GM23338 (cell line): ENCODE measurements at regions not wholly inside any gene's neighbourhood (a gene's known extent, or its start where the extent isn't known, plus 50 kb on each side); places are given as distances from the start of the nearest gene placed in this dataset.
A peak's percentile ranks its signal among the peaks of the same experiment; 100 is the strongest.

ENCODE experiments used
- ATAC-seq: fragments of 200-7000 bp; cut with Tn5 transposase; 3 replicates; pipeline ENCODE4 v1.9.1; 2020
- DNase-seq: peaks from one replicate; pipeline ENCODE4 v3.0.0-alpha.2; 2015; ENCODE audit warnings: low spot score
- H2AFZ ChIP-seq: fragments of 200-600 bp; sonication (generic); 2 replicates; pipeline ENCODE4 v1.8.0; 2016; ENCODE audit warnings: antibody characterized with exemption, mild to moderate bottlenecking, moderate library complexity
- H3F3A ChIP-seq: fragments of 200-600 bp; sonication (generic); replicated peaks from 2 replicates; pipeline ENCODE4 v1.8.0; 2017; ENCODE audit warnings: antibody characterized with exemption, mixed run types, low read depth
- H3K27ac ChIP-seq: fragments of 200-600 bp; sonication (generic); 2 replicates; pipeline ENCODE4 v1.6.1; 2016; ENCODE audit warnings: low read depth
- H3K27me3 ChIP-seq: fragments of 200-600 bp; sonication (generic); 2 replicates; pipeline ENCODE4 v1.8.0; 2016; ENCODE audit warnings: mild to moderate bottlenecking, mixed run types, moderate library complexity; ENCODE audit not compliant: insufficient read depth
- H3K36me3 ChIP-seq: fragments of 200-600 bp; sonication (generic); 2 replicates; pipeline ENCODE4 v1.8.0; 2016; ENCODE audit warnings: mild to moderate bottlenecking; ENCODE audit not compliant: insufficient read depth
- H3K4me1 ChIP-seq: fragments of 200-600 bp; sonication (generic); 2 replicates; pipeline ENCODE4 v1.8.0; 2016; ENCODE audit warnings: mild to moderate bottlenecking, moderate library complexity; ENCODE audit not compliant: insufficient read depth
- H3K4me2 ChIP-seq: fragments of 200-600 bp; sonication (generic); 2 replicates; pipeline ENCODE4 v1.7.1; 2017; ENCODE audit warnings: mixed run types
- H3K4me3 ChIP-seq: fragments of 200-600 bp; sonication (generic); 2 replicates; pipeline ENCODE4 v1.6.1; 2016; ENCODE audit warnings: mixed run types
- H3K79me2 ChIP-seq: fragments of 200-600 bp; sonication (generic); replicated peaks from 2 replicates; pipeline ENCODE4 v1.8.0; 2017; ENCODE audit warnings: mild to moderate bottlenecking; ENCODE audit not compliant: insufficient read depth
- H3K9me2 ChIP-seq: fragments of 200-600 bp; sonication (generic); 2 replicates; pipeline ENCODE4 v1.8.0; 2017; ENCODE audit not compliant: insufficient read depth
- H4K20me1 ChIP-seq: fragments of 200-600 bp; sonication (generic); replicated peaks from 2 replicates; pipeline ENCODE4 v1.8.0; 2017; ENCODE audit warnings: mild to moderate bottlenecking; ENCODE audit not compliant: insufficient read depth
- H3K27ac Mint-ChIP-seq: 2 replicates; pipeline ENCODE4 v1.8.0; 2020; ENCODE audit warnings: inconsistent platforms, mild to moderate bottlenecking, moderate library complexity, mixed read lengths
- H3K27me3 Mint-ChIP-seq: 3 replicates; pipeline ENCODE4 v1.8.0; 2022; ENCODE audit warnings: low read depth, mild to moderate bottlenecking, moderate library complexity, mixed read lengths, inconsistent platforms; ENCODE audit not compliant: insufficient read depth, poor library complexity
- H3K36me3 Mint-ChIP-seq: 3 replicates; pipeline ENCODE4 v1.8.0; 2021; ENCODE audit warnings: low read depth, mild to moderate bottlenecking, inconsistent platforms, moderate library complexity, mixed read lengths
- H3K4me1 Mint-ChIP-seq: 3 replicates; pipeline ENCODE4 v1.8.0; 2020; ENCODE audit warnings: mild to moderate bottlenecking, inconsistent platforms, mixed read lengths
- H3K4me3 Mint-ChIP-seq: 3 replicates; pipeline ENCODE4 v1.8.0; 2021; ENCODE audit warnings: moderate library complexity, mild to moderate bottlenecking, inconsistent platforms, mixed read lengths
- H3K9me3 Mint-ChIP-seq: 3 replicates; pipeline ENCODE4 v1.8.0; 2020; ENCODE audit warnings: moderate library complexity, mild to moderate bottlenecking, inconsistent platforms, mixed read lengths
- CREB1 ChIP-seq: fragments of 250-450 bp; sonication (Bioruptor Pico); IDR thresholded peaks from 2 replicates; pipeline ENCODE4 v1.5.0; 2020; ENCODE audit warnings: low read depth, mild to moderate bottlenecking, moderate library complexity
- EZH2phosphoT487 ChIP-seq: fragments of 200-600 bp; sonication (generic); IDR thresholded peaks from one replicate; pipeline ENCODE4 v1.8.1; 2018; ENCODE audit warnings: antibody characterized with exemption; ENCODE audit not compliant: unreplicated experiment
- NANOG ChIP-seq: IDR thresholded peaks from 2 replicates; pipeline ENCODE4 v1.6.1; 2016; ENCODE audit warnings: antibody characterized with exemption, borderline replicate concordance
- STAT1 ChIP-seq: IDR thresholded peaks from one replicate; pipeline ENCODE4 v1.6.1; 2016; ENCODE audit warnings: antibody characterized with exemption; ENCODE audit not compliant: unreplicated experiment
- ZNF114 ChIP-seq: fragments of 250-450 bp; sonication (Bioruptor Pico); IDR thresholded peaks from 2 replicates; pipeline ENCODE4 v1.5.0; 2020; ENCODE audit warnings: mild to moderate bottlenecking, moderate library complexity
- ZNF331 ChIP-seq: fragments of 250-450 bp; sonication (Bioruptor Pico); IDR thresholded peaks from 2 replicates; pipeline ENCODE4 v1.5.0; 2020; ENCODE audit warnings: low read depth, mild to moderate bottlenecking, moderate library complexity
- TF ChIP-seq, protein P1 (sequence below): IDR thresholded peaks from 2 replicates; pipeline ENCODE4 v1.6.1; 2016; ENCODE audit warnings: antibody characterized with exemption
- TF ChIP-seq, protein P2 (sequence below), 2 experiments: fragments of 200-600 bp in 1 of 2; sonication (generic) in 1 of 2; conservative IDR thresholded peaks; 2 replicates each; pipeline versions ENCODE4 v1.5.1 to v1.6.1; 2016 to 2017; ENCODE audit warnings: antibody characterized with exemption in 2 of 2, low read depth in 2 of 2, mild to moderate bottlenecking in 2 of 2, moderate library complexity in 1 of 2
- TF ChIP-seq, protein P3 (sequence below): IDR thresholded peaks from one replicate; pipeline ENCODE4 v1.6.1; 2018; ENCODE audit warnings: antibody characterized with exemption; ENCODE audit not compliant: unreplicated experiment

DNA sequence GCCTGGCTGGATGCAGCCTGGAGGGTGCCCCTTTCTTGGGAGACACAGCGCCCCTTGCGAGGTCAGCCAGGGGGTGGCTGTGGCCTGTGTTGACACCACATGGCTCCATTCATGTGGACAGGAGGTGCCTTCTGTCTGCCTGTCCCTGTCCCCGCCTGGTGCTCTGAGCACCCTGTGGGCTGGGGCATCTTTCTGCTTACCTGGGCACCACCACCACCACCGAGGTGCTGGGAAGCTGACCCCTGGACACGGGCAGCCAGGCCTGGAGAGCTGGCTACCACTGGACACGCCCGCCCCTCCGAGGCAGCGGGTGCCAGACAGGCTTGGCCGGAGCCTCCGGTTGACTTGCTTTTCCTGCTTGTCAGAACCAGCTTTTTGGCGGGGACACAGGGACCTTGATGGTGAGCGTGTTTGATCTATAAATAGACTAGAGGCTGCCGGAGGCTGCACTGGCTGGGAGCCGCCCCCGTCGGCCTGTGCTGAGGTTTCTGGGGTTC, 121.3 kb upstream of the GSE1 start (continued):
- TF ChIP-seq, protein P1, sequence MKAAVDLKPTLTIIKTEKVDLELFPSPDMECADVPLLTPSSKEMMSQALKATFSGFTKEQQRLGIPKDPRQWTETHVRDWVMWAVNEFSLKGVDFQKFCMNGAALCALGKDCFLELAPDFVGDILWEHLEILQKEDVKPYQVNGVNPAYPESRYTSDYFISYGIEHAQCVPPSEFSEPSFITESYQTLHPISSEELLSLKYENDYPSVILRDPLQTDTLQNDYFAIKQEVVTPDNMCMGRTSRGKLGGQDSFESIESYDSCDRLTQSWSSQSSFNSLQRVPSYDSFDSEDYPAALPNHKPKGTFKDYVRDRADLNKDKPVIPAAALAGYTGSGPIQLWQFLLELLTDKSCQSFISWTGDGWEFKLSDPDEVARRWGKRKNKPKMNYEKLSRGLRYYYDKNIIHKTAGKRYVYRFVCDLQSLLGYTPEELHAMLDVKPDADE: no peak
- no peak for TF ChIP-seq ZNF331
- TF ChIP-seq, protein P2, sequence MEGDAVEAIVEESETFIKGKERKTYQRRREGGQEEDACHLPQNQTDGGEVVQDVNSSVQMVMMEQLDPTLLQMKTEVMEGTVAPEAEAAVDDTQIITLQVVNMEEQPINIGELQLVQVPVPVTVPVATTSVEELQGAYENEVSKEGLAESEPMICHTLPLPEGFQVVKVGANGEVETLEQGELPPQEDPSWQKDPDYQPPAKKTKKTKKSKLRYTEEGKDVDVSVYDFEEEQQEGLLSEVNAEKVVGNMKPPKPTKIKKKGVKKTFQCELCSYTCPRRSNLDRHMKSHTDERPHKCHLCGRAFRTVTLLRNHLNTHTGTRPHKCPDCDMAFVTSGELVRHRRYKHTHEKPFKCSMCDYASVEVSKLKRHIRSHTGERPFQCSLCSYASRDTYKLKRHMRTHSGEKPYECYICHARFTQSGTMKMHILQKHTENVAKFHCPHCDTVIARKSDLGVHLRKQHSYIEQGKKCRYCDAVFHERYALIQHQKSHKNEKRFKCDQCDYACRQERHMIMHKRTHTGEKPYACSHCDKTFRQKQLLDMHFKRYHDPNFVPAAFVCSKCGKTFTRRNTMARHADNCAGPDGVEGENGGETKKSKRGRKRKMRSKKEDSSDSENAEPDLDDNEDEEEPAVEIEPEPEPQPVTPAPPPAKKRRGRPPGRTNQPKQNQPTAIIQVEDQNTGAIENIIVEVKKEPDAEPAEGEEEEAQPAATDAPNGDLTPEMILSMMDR (conservative IDR thresholded peaks at IDR 0.05; ENCODE audit: low read depth in 2 of 2): no peak
- TF ChIP-seq, protein P3, sequence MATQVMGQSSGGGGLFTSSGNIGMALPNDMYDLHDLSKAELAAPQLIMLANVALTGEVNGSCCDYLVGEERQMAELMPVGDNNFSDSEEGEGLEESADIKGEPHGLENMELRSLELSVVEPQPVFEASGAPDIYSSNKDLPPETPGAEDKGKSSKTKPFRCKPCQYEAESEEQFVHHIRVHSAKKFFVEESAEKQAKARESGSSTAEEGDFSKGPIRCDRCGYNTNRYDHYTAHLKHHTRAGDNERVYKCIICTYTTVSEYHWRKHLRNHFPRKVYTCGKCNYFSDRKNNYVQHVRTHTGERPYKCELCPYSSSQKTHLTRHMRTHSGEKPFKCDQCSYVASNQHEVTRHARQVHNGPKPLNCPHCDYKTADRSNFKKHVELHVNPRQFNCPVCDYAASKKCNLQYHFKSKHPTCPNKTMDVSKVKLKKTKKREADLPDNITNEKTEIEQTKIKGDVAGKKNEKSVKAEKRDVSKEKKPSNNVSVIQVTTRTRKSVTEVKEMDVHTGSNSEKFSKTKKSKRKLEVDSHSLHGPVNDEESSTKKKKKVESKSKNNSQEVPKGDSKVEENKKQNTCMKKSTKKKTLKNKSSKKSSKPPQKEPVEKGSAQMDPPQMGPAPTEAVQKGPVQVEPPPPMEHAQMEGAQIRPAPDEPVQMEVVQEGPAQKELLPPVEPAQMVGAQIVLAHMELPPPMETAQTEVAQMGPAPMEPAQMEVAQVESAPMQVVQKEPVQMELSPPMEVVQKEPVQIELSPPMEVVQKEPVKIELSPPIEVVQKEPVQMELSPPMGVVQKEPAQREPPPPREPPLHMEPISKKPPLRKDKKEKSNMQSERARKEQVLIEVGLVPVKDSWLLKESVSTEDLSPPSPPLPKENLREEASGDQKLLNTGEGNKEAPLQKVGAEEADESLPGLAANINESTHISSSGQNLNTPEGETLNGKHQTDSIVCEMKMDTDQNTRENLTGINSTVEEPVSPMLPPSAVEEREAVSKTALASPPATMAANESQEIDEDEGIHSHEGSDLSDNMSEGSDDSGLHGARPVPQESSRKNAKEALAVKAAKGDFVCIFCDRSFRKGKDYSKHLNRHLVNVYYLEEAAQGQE: no peak

DNA sequence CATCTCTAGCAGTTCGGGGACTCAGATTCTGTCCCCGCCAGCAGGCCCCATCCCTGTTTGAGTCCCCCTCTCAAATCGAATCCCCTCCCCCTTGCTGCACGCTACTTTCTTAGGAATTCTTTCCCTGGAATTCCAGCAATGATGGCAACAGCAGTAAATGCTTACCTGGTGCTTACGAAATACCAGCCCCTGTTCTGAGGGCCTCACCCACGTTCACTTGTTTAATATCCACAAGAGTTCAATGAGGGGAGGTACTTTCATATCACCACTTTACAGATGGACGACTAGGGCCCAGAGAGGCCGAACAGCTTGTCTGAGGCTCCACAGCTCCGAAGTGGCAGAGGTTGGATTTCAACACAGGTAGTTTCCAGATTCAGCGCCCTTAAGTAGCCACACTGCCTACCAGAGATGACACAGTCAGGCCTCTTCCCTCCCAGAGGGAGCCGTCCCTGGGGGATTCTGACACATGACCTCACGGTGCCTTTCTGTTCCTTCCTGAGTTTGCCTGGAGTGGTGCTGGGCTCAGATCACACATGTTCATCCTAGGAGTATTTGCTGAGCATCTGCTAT, 120.7 kb upstream of the GSE1 start:
- Mint-ChIP-seq H3K27me3 (peaks cover 17% of the 10 kb centered on the region), H3K36me3 (no peaks in the 10 kb centered on the region), H3K4me3 (no peak overlapping the region; the same call in 2 of the 3 replicates), H3K4me1 (peaks cover 27% of the 10 kb centered on the region), H3K9me3 (no peaks in the 10 kb centered on the region), H3K27ac (peak overlapping the region; percentile 32; the same call in 1 of the 2 replicates)
- H3F3A ChIP-seq: no peaks in the 10 kb centered on the region
- DNase-seq (peak; percentile 83), ATAC-seq (peak; percentile 12)
- peak overlapping the region; percentile 36; the same call in 1 of the 2 replicates for H3K27ac ChIP-seq
- H3K4me3 ChIP-seq: no peak overlapping the region
- H3K79me2 ChIP-seq: no peaks in the 10 kb centered on the region
- H3K4me2 ChIP-seq: peak overlapping the region; percentile 53
- peaks cover 3% of the 10 kb centered on the region; the same call in 1 of the 2 replicates for H4K20me1 ChIP-seq
- H2AFZ ChIP-seq: no peak overlapping the region
- peaks cover 13% of the 10 kb centered on the region for H3K4me1 ChIP-seq
- no peaks in the 10 kb centered on the region for H3K36me3 ChIP-seq
- TF ChIP-seq ZNF114 (no peak), EZH2phosphoT487 (no peak), NANOG (no peak), STAT1 (no peak), CREB1 (CRISPR knock-in tag) (no peak), ZNF331 (no peak)
- TF ChIP-seq, protein P2 (conservative IDR thresholded peaks at IDR 0.05; ENCODE audit: low read depth in 2 of 2): no peak
- H3K27me3 ChIP-seq: no peaks in the 10 kb centered on the region
- no peaks in the 10 kb centered on the region for H3K9me2 ChIP-seq
